ENCODE measurements at regions not wholly inside any gene's neighbourhood (a gene's known extent, or its start where the extent isn't known, plus 50 kb on each side); places are given as distances from the start of the nearest gene placed in this dataset.

DNA sequence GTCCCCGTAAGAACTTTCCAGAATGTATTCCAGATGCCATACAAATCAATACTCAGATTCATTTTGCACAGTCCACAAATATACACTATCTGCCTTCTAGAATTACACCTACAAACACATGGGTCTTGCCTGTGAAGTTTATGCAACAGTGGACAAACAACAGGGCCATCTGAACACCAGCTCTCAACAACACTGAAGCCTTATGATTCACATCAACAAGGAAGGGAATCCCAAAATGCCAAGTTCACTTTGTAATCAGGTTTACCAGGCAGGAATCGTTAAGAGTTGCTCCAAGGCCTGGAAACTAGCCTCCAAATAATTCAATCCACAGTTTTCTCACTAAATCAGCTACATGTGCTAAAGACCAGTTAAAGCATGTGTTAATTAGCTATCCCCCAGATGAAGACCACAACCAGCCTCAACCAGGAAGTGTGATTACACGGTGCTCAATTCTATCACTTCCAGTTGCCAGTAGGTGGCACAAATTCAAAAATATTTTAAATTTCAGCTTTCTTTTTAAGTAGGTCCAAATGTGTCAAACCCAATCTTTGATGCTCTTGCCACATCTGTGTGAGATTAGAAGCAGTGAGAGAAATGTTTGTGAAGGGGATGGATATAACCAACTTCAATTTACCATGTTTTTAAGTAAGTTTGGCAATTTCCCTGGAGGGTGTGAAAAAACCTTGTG, 139.1 kb upstream of the BDNF start:
- intact Hi-C loops (cut with micrococcal nuclease), result no loop called here
- Mint-ChIP-seq H3K9me3 (no peaks in the 10 kb centered on the region), H3K27me3 (ENCODE audit: low read depth) (peaks cover 8% of the 10 kb centered on the region), H3K27ac (no peak overlapping the region), H3K4me3 (no peak overlapping the region), H3K36me3 (ENCODE audit: low read depth) (no peaks in the 10 kb centered on the region), H3K4me1 (ENCODE audit: low read depth) (no peaks in the 10 kb centered on the region)
- no peak for DNase-seq
- CTCF ChIA-PET, result no interaction called here

GRCh38 chr11:27838674-27839073, 138.4 kb upstream of the BDNF start:
- Mint-ChIP-seq H3K27me3 (ENCODE audit: low read depth) (peaks cover 9% of the 10 kb centered on the region), H3K4me1 (ENCODE audit: low read depth) (no peaks in the 10 kb centered on the region), H3K4me3 (no peak overlapping the region), H3K36me3 (ENCODE audit: low read depth) (no peaks in the 10 kb centered on the region), H3K27ac (no peak overlapping the region), H3K9me3 (no peaks in the 10 kb centered on the region)
- DNase-seq, result no peak
- intact Hi-C loops (cut with micrococcal nuclease), result no loop called here
- CTCF ChIA-PET, result no interaction called here

DNA sequence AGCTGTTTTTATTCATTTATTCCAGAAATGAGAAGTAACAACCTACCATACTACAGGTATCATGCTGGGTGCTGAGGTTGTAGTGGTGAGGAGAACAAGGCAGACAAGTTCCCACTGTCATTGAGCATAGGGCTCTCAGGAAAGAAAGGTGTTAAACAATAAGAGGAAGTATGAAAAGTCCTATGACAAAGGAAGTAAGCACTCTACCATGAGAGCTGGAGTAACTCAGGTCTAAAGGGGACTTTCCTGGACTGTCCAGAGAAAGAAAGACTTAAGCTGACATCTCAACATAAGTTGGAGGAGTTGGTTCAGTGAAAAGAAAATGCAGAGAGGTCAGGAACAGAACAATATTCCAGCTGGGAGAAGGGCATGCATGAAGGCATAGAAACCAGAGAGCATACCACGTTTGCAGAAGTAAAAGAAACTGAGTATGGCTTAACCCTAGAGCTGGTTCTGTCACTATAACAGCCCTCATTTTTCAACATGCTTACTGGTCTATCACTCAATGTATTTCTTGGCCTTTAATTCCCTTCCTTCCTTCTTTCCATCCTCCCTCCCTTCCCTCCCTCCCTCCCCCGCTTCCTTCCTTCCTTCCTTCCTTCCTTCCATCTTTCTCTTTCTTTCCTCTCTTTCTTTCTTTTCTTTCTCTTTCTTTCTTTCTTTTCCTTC, 137.8 kb upstream of the BDNF start:
- CTCF ChIA-PET, result no interaction called here
- Mint-ChIP-seq H3K4me3 (no peak overlapping the region), H3K27ac (no peak overlapping the region), H3K4me1 (ENCODE audit: low read depth) (no peaks in the 10 kb centered on the region), H3K27me3 (ENCODE audit: low read depth) (peaks cover 9% of the 10 kb centered on the region), H3K9me3 (no peaks in the 10 kb centered on the region), H3K36me3 (ENCODE audit: low read depth) (no peaks in the 10 kb centered on the region)
- DNase-seq, result no peak
- intact Hi-C loops (cut with micrococcal nuclease), result no loop called here

GRCh38 chr11:27830206-27830605, 130.0 kb upstream of the BDNF start:
- no peak overlapping the region for H3K27ac Mint-ChIP-seq
- H3K27me3 Mint-ChIP-seq (ENCODE audit: low read depth), result peaks cover 6% of the 10 kb centered on the region
- no peaks in the 10 kb centered on the region for H3K4me1 Mint-ChIP-seq (ENCODE audit: low read depth)
- intact Hi-C loops (cut with micrococcal nuclease), result no loop called here
- no peak for DNase-seq
- H3K4me3 Mint-ChIP-seq, result no peak overlapping the region
- H3K9me3 Mint-ChIP-seq, result no peaks in the 10 kb centered on the region
- H3K36me3 Mint-ChIP-seq (ENCODE audit: low read depth), result no peaks in the 10 kb centered on the region
- CTCF ChIA-PET, result no interaction called here

GRCh38 chr11:27820249-27820648, 120.0 kb upstream of the BDNF start:
- Mint-ChIP-seq H3K9me3 (peaks cover 1% of the 10 kb centered on the region), H3K27me3 (ENCODE audit: low read depth) (peaks cover 1% of the 10 kb centered on the region), H3K4me1 (ENCODE audit: low read depth) (no peaks in the 10 kb centered on the region), H3K4me3 (no peak overlapping the region), H3K36me3 (ENCODE audit: low read depth) (no peaks in the 10 kb centered on the region), H3K27ac (no peak overlapping the region)
- DNase-seq, result no peak
- CTCF ChIA-PET, result no interaction called here
- intact Hi-C loops (cut with micrococcal nuclease), result no loop called here

DNA sequence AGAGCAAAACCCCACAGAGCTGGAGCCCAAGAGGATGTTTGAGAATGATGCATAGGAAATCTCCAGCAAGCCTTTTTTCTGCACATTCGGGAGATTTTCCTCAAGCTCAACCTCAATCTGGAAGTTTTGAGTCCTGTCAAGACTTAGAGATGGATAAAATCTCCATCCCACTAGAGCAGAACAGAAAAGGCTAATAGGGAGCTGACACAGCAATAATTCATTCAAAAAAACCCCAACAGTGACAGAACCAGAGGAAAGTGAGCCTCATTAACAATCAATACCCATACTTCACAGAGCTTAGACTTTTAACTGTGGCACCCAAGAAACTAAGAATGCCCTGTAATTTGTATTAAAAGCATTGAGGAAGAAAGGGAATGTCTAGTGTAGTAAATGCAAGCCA, 115.9 kb upstream of the BDNF start:
- Mint-ChIP-seq H3K27ac (no peak overlapping the region), H3K4me3 (no peak overlapping the region), H3K36me3 (ENCODE audit: low read depth) (no peaks in the 10 kb centered on the region), H3K27me3 (ENCODE audit: low read depth) (peaks cover 7% of the 10 kb centered on the region), H3K4me1 (ENCODE audit: low read depth) (no peaks in the 10 kb centered on the region), H3K9me3 (peaks cover 1% of the 10 kb centered on the region)
- DNase-seq, result no peak
- intact Hi-C loops (cut with micrococcal nuclease), result no loop called here
- CTCF ChIA-PET, result no interaction called here

GRCh38 chr11:27812341-27812740, 112.1 kb upstream of the BDNF start:
- Mint-ChIP-seq H3K27me3 (ENCODE audit: low read depth) (peaks cover 7% of the 10 kb centered on the region), H3K4me3 (no peak overlapping the region), H3K27ac (no peak overlapping the region), H3K36me3 (ENCODE audit: low read depth) (no peaks in the 10 kb centered on the region), H3K4me1 (ENCODE audit: low read depth) (no peaks in the 10 kb centered on the region), H3K9me3 (peaks cover 1% of the 10 kb centered on the region)
- no peak for DNase-seq
- CTCF ChIA-PET, result no interaction called here
- intact Hi-C loops (cut with micrococcal nuclease), result no loop called here

DNA sequence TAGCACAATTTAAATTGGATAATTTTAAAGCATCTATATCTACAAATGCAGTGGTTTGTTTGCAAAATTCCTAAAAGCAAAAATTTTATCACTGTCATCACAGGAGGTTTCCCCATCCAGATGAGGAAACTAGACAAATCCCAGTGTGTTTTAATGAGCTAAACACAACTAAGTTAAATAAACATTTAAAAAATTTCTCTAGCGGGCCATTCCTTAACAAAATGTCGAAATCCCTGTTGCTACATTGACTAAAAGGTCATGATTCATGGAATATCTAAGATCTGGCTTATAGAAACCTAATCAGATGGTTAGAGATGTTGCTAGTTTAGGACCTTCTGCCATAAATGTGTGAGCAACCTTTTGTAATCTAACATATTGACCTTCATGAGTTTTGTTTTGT, 107.3 kb upstream of the BDNF start:
- no peak overlapping the region for H3K27ac Mint-ChIP-seq
- H3K4me1 Mint-ChIP-seq (ENCODE audit: low read depth), result no peaks in the 10 kb centered on the region
- no peak for DNase-seq
- no peak overlapping the region for H3K4me3 Mint-ChIP-seq
- intact Hi-C loops (cut with micrococcal nuclease), result no loop called here
- CTCF ChIA-PET, result no interaction called here
- H3K27me3 Mint-ChIP-seq (ENCODE audit: low read depth), result peaks cover 2% of the 10 kb centered on the region
- no peaks in the 10 kb centered on the region for H3K36me3 Mint-ChIP-seq (ENCODE audit: low read depth)
- H3K9me3 Mint-ChIP-seq, result peaks cover 1% of the 10 kb centered on the region

DNA sequence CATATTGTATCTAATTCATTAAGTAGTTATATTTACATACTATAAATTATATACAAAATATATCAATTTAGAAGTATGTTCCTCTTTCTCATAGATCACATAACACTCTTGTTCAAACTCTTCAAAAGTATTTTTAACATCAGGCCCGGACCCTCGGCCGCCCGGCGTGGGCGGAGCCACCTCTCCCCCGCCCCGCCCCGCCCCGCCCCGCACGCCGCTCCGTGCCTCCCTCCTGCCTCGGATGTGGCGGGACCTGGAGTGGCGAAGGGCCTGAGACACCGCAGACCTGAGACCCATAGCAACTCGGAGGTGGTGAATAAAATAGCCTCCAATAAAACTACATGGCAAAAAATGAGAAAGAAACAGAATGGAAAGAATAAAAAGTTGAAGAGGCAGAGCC, 105.9 kb upstream of the BDNF start:
- intact Hi-C loops (cut with micrococcal nuclease), result no loop called here
- Mint-ChIP-seq H3K36me3 (ENCODE audit: low read depth) (no peaks in the 10 kb centered on the region), H3K27me3 (ENCODE audit: low read depth) (peaks cover 2% of the 10 kb centered on the region), H3K27ac (no peak overlapping the region), H3K4me1 (ENCODE audit: low read depth) (no peaks in the 10 kb centered on the region), H3K9me3 (peaks cover 1% of the 10 kb centered on the region), H3K4me3 (no peak overlapping the region)
- DNase-seq, result no peak
- CTCF ChIA-PET, result no interaction called here

- Mint-ChIP-seq H3K27ac (no peak overlapping the region), H3K4me1 (ENCODE audit: low read depth) (no peaks in the 10 kb centered on the region), H3K27me3 (ENCODE audit: low read depth) (peaks cover 2% of the 10 kb centered on the region), H3K4me3 (no peak overlapping the region), H3K9me3 (peaks cover 5% of the 10 kb centered on the region), H3K36me3 (ENCODE audit: low read depth) (no peaks in the 10 kb centered on the region)
- CTCF ChIA-PET, result no interaction called here
- intact Hi-C loops (cut with micrococcal nuclease), result no loop called here
- DNase-seq, result no peak
These were observed 96.0 kb upstream of the BDNF start for GRCh38 chr11:27795955-27796861.

- Mint-ChIP-seq H3K9me3 (no peaks in the 10 kb centered on the region), H3K4me1 (ENCODE audit: low read depth) (no peaks in the 10 kb centered on the region), H3K4me3 (no peak overlapping the region), H3K27ac (no peak overlapping the region), H3K27me3 (ENCODE audit: low read depth) (no peaks in the 10 kb centered on the region), H3K36me3 (ENCODE audit: low read depth) (no peaks in the 10 kb centered on the region)
- DNase-seq, result no peak
- intact Hi-C loops (cut with micrococcal nuclease), result no loop called here
- CTCF ChIA-PET, result no interaction called here
These were observed 86.6 kb upstream of the BDNF start for GRCh38 chr11:27786864-27787263.

DNA sequence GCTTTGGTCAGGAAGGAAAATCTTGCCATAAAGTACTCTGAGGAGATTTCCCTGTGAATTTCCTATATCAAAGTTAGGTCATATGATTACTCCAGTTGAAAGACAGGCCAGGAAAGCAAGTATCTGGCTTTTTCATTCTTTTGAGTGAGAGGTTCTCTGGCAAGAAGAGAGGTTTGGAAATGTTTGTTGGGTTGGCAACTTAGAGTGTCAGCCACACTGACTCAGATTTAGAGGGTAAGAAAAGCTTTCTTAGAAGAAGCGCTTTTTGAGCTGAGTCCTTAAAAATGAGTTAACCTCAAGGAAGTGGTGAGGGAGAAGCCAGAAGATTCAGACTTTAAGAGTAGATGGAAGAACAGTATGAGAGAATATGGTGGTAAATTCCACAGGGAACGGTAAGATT, 86.1 kb upstream of the BDNF start:
- H3K9me3 Mint-ChIP-seq, result no peaks in the 10 kb centered on the region

More for the DNA sequence above, 86.1 kb upstream of the BDNF start:
- Mint-ChIP-seq H3K36me3 (ENCODE audit: low read depth) (no peaks in the 10 kb centered on the region), H3K4me1 (ENCODE audit: low read depth) (no peaks in the 10 kb centered on the region), H3K27ac (no peak overlapping the region), H3K27me3 (ENCODE audit: low read depth) (no peaks in the 10 kb centered on the region), H3K4me3 (no peak overlapping the region)
- CTCF ChIA-PET, result no interaction called here
- no peak for DNase-seq
- intact Hi-C loops (cut with micrococcal nuclease), result no loop called here
